ENCODE measurements at regions not wholly inside any gene's neighbourhood (a gene's known extent, or its start where the extent isn't known, plus 50 kb on each side); places are given as distances from the start of the nearest gene placed in this dataset.

GRCh38 chr1:37175666-37176215, 141.4 kb upstream of the GRIK3 start:
- TF ChIP-seq CTCF (IDR thresholded peaks at IDR 0.05; ENCODE audit: control extremely low read depth, extremely low read depth): no peak
- no peak overlapping the region for H3K4me3 ChIP-seq
- ATAC-seq (ENCODE audit: insufficient read depth, low FRiP score): no peak

GRCh38 chr1:37176269-37176668, 142.0 kb upstream of the GRIK3 start:
- Histone ChIP-seq H3K4me3 (no peak overlapping the region), H3K36me3 (ENCODE audit: control insufficient read depth in 4 of 4, insufficient read depth in 4 of 4, low read length in 4 of 4) (no peaks in the 10 kb centered on the region), H3K9me3 (ENCODE audit: control insufficient read depth in 4 of 4, insufficient read depth in 3 of 4, low read length in 3 of 4) (peaks cover 0 to 2% (median 0%) of the 10 kb centered on the region in 4 donors), H3K4me1 (ENCODE audit: control insufficient read depth in 5 of 5, insufficient read depth in 5 of 5, low read length in 5 of 5) (no peaks in the 10 kb centered on the region), H3K27me3 (ENCODE audit: control insufficient read depth in 3 of 3, insufficient read depth in 3 of 3, low read length in 2 of 3) (peaks cover 0 to 3% (median 0%) of the 10 kb centered on the region in 3 donors), H3K27ac (ENCODE audit: low read depth in 1 of 2, low read length in 1 of 2) (no peak overlapping the region), H3K9ac (ENCODE audit: insufficient read depth in 1 of 2, low read length in 2 of 2) (no peak overlapping the region)
- WGBS, 2 donors: 72 to 88% methylated on average over 1 of the region's 1 CpG
- ATAC-seq (ENCODE audit: insufficient read depth, low FRiP score): no peak
- no peak for DNase-seq
- TF ChIP-seq CTCF (IDR thresholded peaks at IDR 0.05; ENCODE audit: control extremely low read depth, extremely low read depth): no peak

More at GRCh38 chr1:37175666-37176215, 141.4 kb upstream of the GRIK3 start:
- Histone ChIP-seq H3K9me3 (ENCODE audit: control insufficient read depth in 4 of 4, insufficient read depth in 3 of 4, low read length in 3 of 4) (peaks cover 0 to 2% (median 0%) of the 10 kb centered on the region in 4 donors), H3K4me1 (ENCODE audit: control insufficient read depth in 5 of 5, insufficient read depth in 5 of 5, low read length in 5 of 5) (no peaks in the 10 kb centered on the region), H3K36me3 (ENCODE audit: control insufficient read depth in 4 of 4, insufficient read depth in 4 of 4, low read length in 4 of 4) (no peaks in the 10 kb centered on the region), H3K27me3 (ENCODE audit: control insufficient read depth in 3 of 3, insufficient read depth in 3 of 3, low read length in 2 of 3) (peaks cover 0 to 3% (median 0%) of the 10 kb centered on the region in 3 donors), H3K9ac (ENCODE audit: insufficient read depth in 1 of 2, low read length in 2 of 2) (no peak overlapping the region), H3K27ac (ENCODE audit: low read depth in 1 of 2, low read length in 1 of 2) (no peak overlapping the region)
- DNase-seq: no peak

DNA sequence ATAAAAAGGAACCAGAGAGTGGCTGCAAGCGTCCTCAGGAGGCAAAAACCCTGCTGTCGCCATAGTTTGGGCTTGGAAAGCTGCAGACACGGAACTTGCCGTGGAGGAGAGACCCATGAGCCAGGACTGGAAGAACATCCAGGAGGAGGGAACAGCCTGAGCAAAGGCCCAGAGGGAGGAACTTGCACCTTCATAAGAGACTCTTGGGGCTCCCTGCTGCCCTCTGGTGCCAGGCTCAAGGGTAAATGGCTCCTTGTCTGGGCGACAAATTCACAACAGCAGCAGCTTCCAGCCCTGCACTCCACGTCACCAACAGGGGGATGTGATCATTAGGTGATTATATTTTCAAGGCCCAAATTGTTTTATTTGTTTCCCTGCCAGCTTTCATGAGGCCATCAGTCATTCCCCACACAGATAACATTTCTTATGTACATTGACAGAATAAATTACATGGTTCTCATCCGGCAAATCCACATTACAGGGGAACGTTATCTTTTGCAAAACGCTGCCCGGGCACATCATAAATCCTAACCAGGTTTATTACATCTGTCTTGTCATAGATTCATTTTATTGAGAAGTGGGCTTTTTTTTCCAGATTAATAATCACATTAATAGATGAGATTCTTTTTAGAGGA, 143.0 kb upstream of the GRIK3 start:
- Histone ChIP-seq H3K27me3 (ENCODE audit: control insufficient read depth in 3 of 3, insufficient read depth in 3 of 3, low read length in 2 of 3) (peaks cover 0 to 3% (median 0%) of the 10 kb centered on the region in 3 donors), H3K9me3 (ENCODE audit: control insufficient read depth in 4 of 4, insufficient read depth in 3 of 4, low read length in 3 of 4) (peaks cover 0 to 4% (median 0%) of the 10 kb centered on the region in 4 donors), H3K4me1 (ENCODE audit: control insufficient read depth in 5 of 5, insufficient read depth in 5 of 5, low read length in 5 of 5) (no peaks in the 10 kb centered on the region), H3K27ac (ENCODE audit: low read depth in 1 of 2, low read length in 1 of 2) (no peak overlapping the region), H3K4me3 (no peak overlapping the region), H3K36me3 (ENCODE audit: control insufficient read depth in 4 of 4, insufficient read depth in 4 of 4, low read length in 4 of 4) (no peaks in the 10 kb centered on the region), H3K9ac (ENCODE audit: insufficient read depth in 1 of 2, low read length in 2 of 2) (no peak overlapping the region)
- no peak for TF ChIP-seq CTCF (IDR thresholded peaks at IDR 0.05; ENCODE audit: control extremely low read depth, extremely low read depth)
- WGBS, 2 donors: 71 to 73% methylated on average over 10 of the region's 10 CpGs
- ATAC-seq (ENCODE audit: insufficient read depth, low FRiP score): no peak
- DNase-seq: peak in 2 of 3 donors; percentile 6 to 7

All from lung (tissue), 11 donors.